IMR-90 (cell line): ENCODE measurements at regions not wholly inside any gene's neighbourhood (a gene's known extent, or its start where the extent isn't known, plus 50 kb on each side); places are given as distances from the start of the nearest gene placed in this dataset.

Experiments used
- ATAC-seq: fragments of 200-7000 bp; cut with Tn5 transposase; 2 replicates; pipeline ENCODE4 v1.9.1; 2020; ENCODE audit warnings: low read depth, mild to moderate bottlenecking, moderate library complexity
- BruUV-seq: library from RNA; stranded (reverse); fragments of 400-500 nt; replicated peaks from 2 replicates; lab custom pipeline; 2021; lab: Mats Ljungman, UMichigan
- CTCF ChIA-PET: fragments of 300-600 bp; formaldehyde crosslinking; extraction: SDS; loops from one replicate; lab custom pipeline; 2021; ENCODE audit warnings: antibody characterized with exemption; lab: Yijun Ruan, JAX
- POLR2A ChIA-PET: fragments of 300-600 bp; sonication (Branson Sonifier 250); formaldehyde crosslinking; loops from one replicate; lab custom pipeline; 2022; ENCODE audit warnings: antibody characterized with exemption; ENCODE audit not compliant: unreplicated experiment; lab: Charles Lee
- DNase-seq: peaks from one replicate; pipeline ENCODE4 v3.0.0; 2013
- H2AFZ ChIP-seq: replicated peaks from 2 replicates; pipeline ENCODE3; 2013; ENCODE audit warnings: low read length, mild to moderate bottlenecking; ENCODE audit not compliant: poor library complexity
- H2AK5ac ChIP-seq: 2 replicates; pipeline ENCODE4 v1.6.1; 2013; ENCODE audit warnings: low read depth, low read length, inconsistent platforms
- H2AK9ac ChIP-seq: replicated peaks from 2 replicates; pipeline ENCODE3; 2013; ENCODE audit warnings: mild to moderate bottlenecking, low read depth, low read length, moderate library complexity; ENCODE audit not compliant: poor library complexity
- H2BK120ac ChIP-seq: 2 replicates; pipeline ENCODE4 v1.6.1; 2013; ENCODE audit warnings: low read depth, low read length, inconsistent platforms
- H2BK15ac ChIP-seq: 3 replicates; pipeline ENCODE4 v1.6.1; 2013; ENCODE audit warnings: low read depth, low read length, inconsistent platforms
- H2BK20ac ChIP-seq: 2 replicates; pipeline ENCODE4 v1.6.1; 2013; ENCODE audit warnings: low read depth, mild to moderate bottlenecking, inconsistent platforms, low read length, moderate library complexity
- H2BK5ac ChIP-seq: 2 replicates; pipeline ENCODE4 v1.6.1; 2013; ENCODE audit warnings: mild to moderate bottlenecking, low read depth, low read length, inconsistent platforms; ENCODE audit not compliant: poor library complexity, severe bottlenecking
- H3K14ac ChIP-seq: replicated peaks from 2 replicates; pipeline ENCODE4 v1.6.1; 2013; ENCODE audit warnings: low read depth, low read length, inconsistent platforms
- H3K18ac ChIP-seq: 2 replicates; pipeline ENCODE4 v1.6.1; 2013; ENCODE audit warnings: low read depth, low read length, control low read depth
- H3K23ac ChIP-seq: 2 replicates; pipeline ENCODE4 v1.6.1; 2013; ENCODE audit warnings: low read depth, low read length, inconsistent platforms
- H3K27ac ChIP-seq: 2 replicates; pipeline ENCODE4 v1.5.1; 2013; ENCODE audit warnings: mild to moderate bottlenecking, control low read depth, low read length; ENCODE audit not compliant: insufficient read depth
- H3K27me3 ChIP-seq: 2 replicates; pipeline ENCODE4 v1.6.1; 2013; ENCODE audit warnings: low read length; ENCODE audit not compliant: control insufficient read depth, insufficient read depth
- H3K36me3 ChIP-seq: 2 replicates; pipeline ENCODE4 v1.6.1; 2013; ENCODE audit warnings: low read length, mixed read lengths; ENCODE audit not compliant: control insufficient read depth, insufficient read depth
- H3K4ac ChIP-seq: 2 replicates; pipeline ENCODE4 v1.6.1; 2013; ENCODE audit warnings: low read depth, low read length, inconsistent platforms
- H3K4me1 ChIP-seq: 2 replicates; pipeline ENCODE4 v1.6.1; 2013; ENCODE audit warnings: low read length, mixed read lengths; ENCODE audit not compliant: control insufficient read depth, insufficient read depth
- H3K4me2 ChIP-seq: 2 replicates; pipeline ENCODE4 v1.6.1; 2013; ENCODE audit warnings: low read depth, mild to moderate bottlenecking, control low read depth, low read length, moderate library complexity
- H3K4me3 ChIP-seq: 2 replicates; pipeline ENCODE4 v1.5.1; 2013; ENCODE audit warnings: low read depth, mild to moderate bottlenecking, control low read depth, low read length, moderate library complexity; ENCODE audit not compliant: insufficient read depth
- H3K56ac ChIP-seq: 2 replicates; pipeline ENCODE4 v1.6.1; 2013; ENCODE audit warnings: low read length, inconsistent platforms; ENCODE audit not compliant: insufficient read depth; ENCODE audit errors: extremely low read depth
- H3K79me1 ChIP-seq, 2 experiments: 2 replicates each; pipeline ENCODE4 v1.6.1; 2013; ENCODE audit warnings: low read length in 2 of 2, inconsistent platforms in 1 of 2, low read depth in 1 of 2
- H3K9ac ChIP-seq: 2 replicates; pipeline ENCODE4 v1.6.1; 2013; ENCODE audit warnings: low read depth, low read length, control low read depth
- H3K9me1 ChIP-seq: 2 replicates; pipeline ENCODE4 v1.6.1; 2013; ENCODE audit warnings: low read length, inconsistent platforms; ENCODE audit not compliant: insufficient read depth
- H3K9me3 ChIP-seq: 2 replicates; pipeline ENCODE4 v1.6.1; 2013; ENCODE audit warnings: low read length; ENCODE audit not compliant: control insufficient read depth, insufficient read depth
- H4K20me1 ChIP-seq: 2 replicates; pipeline ENCODE4 v1.6.1; 2013; ENCODE audit warnings: low read length, inconsistent platforms; ENCODE audit not compliant: insufficient read depth
- H4K5ac ChIP-seq: 2 replicates; pipeline ENCODE4 v1.6.1; 2013; ENCODE audit warnings: mild to moderate bottlenecking, low read depth, low read length, control low read depth
- H4K8ac ChIP-seq, 2 experiments: 2 replicates each; pipeline ENCODE4 v1.6.1; 2013; ENCODE audit warnings: low read depth in 2 of 2, low read length in 2 of 2, control low read depth in 1 of 2, inconsistent platforms in 1 of 2
- H4K91ac ChIP-seq: 2 replicates; pipeline ENCODE4 v1.6.1; 2013; ENCODE audit warnings: low read depth, low read length, inconsistent platforms; ENCODE audit not compliant: insufficient read depth
- BHLHE40 ChIP-seq: fragments of 150-350 bp; IDR thresholded peaks from 2 replicates; pipeline ENCODE4 v1.6.1; 2016; ENCODE audit warnings: mild to moderate bottlenecking, low read depth, low read length
- CEBPB ChIP-seq: IDR thresholded peaks from 2 replicates; pipeline ENCODE4 v1.6.1; 2012; ENCODE audit warnings: low read depth, low read length, improper control_type of control experiment
- CHD1 ChIP-seq: IDR thresholded peaks from 2 replicates; pipeline ENCODE4 v1.6.1; 2012; ENCODE audit warnings: low read depth, low read length, improper control_type of control experiment
- CTCF ChIP-seq: conservative IDR thresholded peaks from 2 replicates; pipeline ENCODE4 v1.5.1; 2012; ENCODE audit warnings: mild to moderate bottlenecking, low read depth, low read length, improper control_type of control experiment
- ELK1 ChIP-seq: fragments of 150-350 bp; IDR thresholded peaks from 2 replicates; pipeline ENCODE4 v1.6.1; 2016; ENCODE audit warnings: low read depth, mild to moderate bottlenecking, low read length, moderate library complexity, borderline replicate concordance
- FOS ChIP-seq: fragments of 150-350 bp; IDR thresholded peaks from 2 replicates; pipeline ENCODE4 v1.6.1; 2016; ENCODE audit warnings: low read depth, low read length
- MAZ ChIP-seq: IDR thresholded peaks from 2 replicates; pipeline ENCODE4 v1.6.1; 2012; ENCODE audit warnings: low read depth, mild to moderate bottlenecking, low read length, improper control_type of control experiment, moderate library complexity, borderline replicate concordance
- MXI1 ChIP-seq: IDR thresholded peaks from 2 replicates; pipeline ENCODE4 v1.6.1; 2012; ENCODE audit warnings: low read depth, mild to moderate bottlenecking, low read length, moderate library complexity, borderline replicate concordance
- NFE2L2 ChIP-seq: fragments of 150-350 bp; IDR thresholded peaks from 2 replicates; pipeline ENCODE4 v1.6.1; 2016; ENCODE audit warnings: low read depth, mild to moderate bottlenecking, low read length
- POLR2A ChIP-seq: IDR thresholded peaks from 2 replicates; pipeline ENCODE4 v1.6.1; 2012; ENCODE audit warnings: mild to moderate bottlenecking, low read depth, low read length
- RAD21 ChIP-seq: IDR thresholded peaks from 2 replicates; pipeline ENCODE4 v1.6.1; 2012; ENCODE audit warnings: low read length, improper control_type of control experiment
- RCOR1 ChIP-seq: IDR thresholded peaks from 2 replicates; pipeline ENCODE4 v1.6.1; 2012; ENCODE audit warnings: mild to moderate bottlenecking, low read length, improper control_type of control experiment; ENCODE audit not compliant: insufficient replicate concordance
- USF2 ChIP-seq: fragments of 150-350 bp; IDR thresholded peaks from 2 replicates; pipeline ENCODE4 v1.6.1; 2017; ENCODE audit warnings: mild to moderate bottlenecking, antibody characterized with exemption, low read length, low read depth
- WGBS, 2 experiments: methylation state at CpG; one replicate each; pipeline versions ENCODE4 v1.1.5 to v1.1.7; 2013; ENCODE audit warnings: missing lambda C conversion rate in 2 of 2; ENCODE audit not compliant: insufficient read length in 1 of 2; ENCODE audit errors: extremely low coverage in 2 of 2; 5-methylcytosine and 5-hydroxymethylcytosine counted together
- dilution Hi-C: fragments of 300-500 bp; cut with HindIII; formaldehyde crosslinking; loops from one replicate; pipeline ENCODE4 v1.14.3; 2018; ENCODE audit warnings: low sequenced_read_pairs; ENCODE audit not compliant: unreplicated experiment
- in situ Hi-C: fragments of 300-500 bp; cut with MboI; formaldehyde crosslinking; loops from 3 replicates; pipeline ENCODE4 v1.14.3; 2019; ENCODE audit warnings: low sequenced_read_pairs, inconsistent platforms, mixed read lengths
- intact Hi-C: fragments of 100-400 bp; cut with micrococcal nuclease; formaldehyde crosslinking; loops from 2 replicates; pipeline ENCODE4 v1.10.0; 2022

- Histone ChIP-seq H4K8ac (no peak overlapping the region), H3K9me1 (no peaks in the 10 kb centered on the region), H3K4me2 (no peak overlapping the region), H2AK9ac (no peak overlapping the region), H2BK20ac (no peak overlapping the region), H3K27ac (no peak overlapping the region), H4K20me1 (no peaks in the 10 kb centered on the region), H4K5ac (no peak overlapping the region), H3K56ac (no peak overlapping the region), H2AK5ac (no peak overlapping the region), H3K9me3 (no peaks in the 10 kb centered on the region), H3K14ac (no peak overlapping the region), H2BK120ac (no peak overlapping the region), H3K79me1 (no peaks in the 10 kb centered on the region), H3K4me1 (no peaks in the 10 kb centered on the region), H2BK5ac (no peak overlapping the region), H4K91ac (no peak overlapping the region), H3K27me3 (no peaks in the 10 kb centered on the region), H3K4me3 (no peak overlapping the region), H2BK15ac (no peak overlapping the region), H2AFZ (no peak overlapping the region), H3K9ac (no peak overlapping the region), H3K4ac (no peak overlapping the region), H3K23ac (no peak overlapping the region), H3K18ac (no peak overlapping the region), H3K36me3 (no peaks in the 10 kb centered on the region)
- in situ Hi-C loops (no loop called here), dilution Hi-C loops (no loop called here), intact Hi-C loops (no loop called here)
- CTCF ChIA-PET: interaction anchor here (1.4 kb wide), 1 partner anchor 17 kb away, joined by 5 read pairs; no protein-coding TSS in a partner anchor
- no peak for TF ChIP-seq RAD21
- TF ChIP-seq FOS: no peak
- TF ChIP-seq POLR2A: no peak
- TF ChIP-seq MAZ: no peak
- no peak for TF ChIP-seq ELK1
- TF ChIP-seq RCOR1: no peak
- no peak for TF ChIP-seq BHLHE40
- TF ChIP-seq CEBPB: no peak
- TF ChIP-seq CHD1: no peak
- no peak for TF ChIP-seq NFE2L2
- no peak for TF ChIP-seq MXI1
- TF ChIP-seq USF2: no peak
- TF ChIP-seq CTCF: no peak
- WGBS, 2 experiments: no CpG with 5 or more reads among the region's 6 CpGs
- no peak for ATAC-seq
- POLR2A ChIA-PET: no interaction called here
- no TSS peak for BruUV-seq
- no peak for DNase-seq
Measured at GRCh38 chr10:94239696-94240095, 123.0 kb downstream of the NOC3L start.
